Uterus (tissue), 2 donors: ENCODE measurements at regions not wholly inside any gene's neighbourhood (a gene's known extent, or its start where the extent isn't known, plus 50 kb on each side); places are given as distances from the start of the nearest gene placed in this dataset.

ENCODE experiments used
- POLR2A ChIP-seq, 2 donors: fragments of 450-650 bp; IDR thresholded peaks; one replicate each; pipeline ENCODE4 v1.6.1; 2016; ENCODE audit warnings: antibody characterized with exemption in 2 of 2, mild to moderate bottlenecking in 1 of 2, moderate library complexity in 1 of 2
- TF ChIP-seq, protein P1 (sequence below), 4 experiments: fragments of 200-600 bp in 2 of 4; fragments of 450-650 bp in 2 of 4; sonication (generic) in 2 of 4; IDR thresholded peaks; one replicate each; pipeline ENCODE4 v1.5.1; 2016 to 2019; ENCODE audit warnings: antibody characterized with exemption in 4 of 4, mild to moderate bottlenecking in 2 of 4, moderate library complexity in 1 of 4

GRCh38 chr22:49576241-49577141 lies 251.2 kb downstream of the BRD1 start:
- TF ChIP-seq, protein P1, sequence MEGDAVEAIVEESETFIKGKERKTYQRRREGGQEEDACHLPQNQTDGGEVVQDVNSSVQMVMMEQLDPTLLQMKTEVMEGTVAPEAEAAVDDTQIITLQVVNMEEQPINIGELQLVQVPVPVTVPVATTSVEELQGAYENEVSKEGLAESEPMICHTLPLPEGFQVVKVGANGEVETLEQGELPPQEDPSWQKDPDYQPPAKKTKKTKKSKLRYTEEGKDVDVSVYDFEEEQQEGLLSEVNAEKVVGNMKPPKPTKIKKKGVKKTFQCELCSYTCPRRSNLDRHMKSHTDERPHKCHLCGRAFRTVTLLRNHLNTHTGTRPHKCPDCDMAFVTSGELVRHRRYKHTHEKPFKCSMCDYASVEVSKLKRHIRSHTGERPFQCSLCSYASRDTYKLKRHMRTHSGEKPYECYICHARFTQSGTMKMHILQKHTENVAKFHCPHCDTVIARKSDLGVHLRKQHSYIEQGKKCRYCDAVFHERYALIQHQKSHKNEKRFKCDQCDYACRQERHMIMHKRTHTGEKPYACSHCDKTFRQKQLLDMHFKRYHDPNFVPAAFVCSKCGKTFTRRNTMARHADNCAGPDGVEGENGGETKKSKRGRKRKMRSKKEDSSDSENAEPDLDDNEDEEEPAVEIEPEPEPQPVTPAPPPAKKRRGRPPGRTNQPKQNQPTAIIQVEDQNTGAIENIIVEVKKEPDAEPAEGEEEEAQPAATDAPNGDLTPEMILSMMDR (IDR thresholded peaks at IDR 0.05) = no peak
- TF ChIP-seq POLR2A (IDR thresholded peaks at IDR 0.05) = no peak
